Fibroblast of villous mesenchyme (primary cell): ENCODE measurements at regions not wholly inside any gene's neighbourhood (a gene's known extent, or its start where the extent isn't known, plus 50 kb on each side); places are given as distances from the start of the nearest gene placed in this dataset.

Experiments
- DNase-seq: peaks from one replicate; pipeline ENCODE4 v3.0.0-alpha.2; 2010; ENCODE audit warnings: low read depth
- H3K4me3 ChIP-seq: 2 replicates; pipeline ENCODE4 v1.5.1; 2011; ENCODE audit warnings: low read depth, mild to moderate bottlenecking, low read length
- CTCF ChIP-seq: IDR thresholded peaks from 2 replicates; pipeline ENCODE4 v1.5.1; 2012; ENCODE audit warnings: low read depth, mild to moderate bottlenecking, low read length; ENCODE audit not compliant: insufficient read depth

GRCh38 chr4:123043013-123043412, 120.6 kb upstream of the NUDT6 start:
- no peak for DNase-seq
- no peak for TF ChIP-seq CTCF
- H3K4me3 ChIP-seq = no peak overlapping the region

GRCh38 chr4:123043793-123044425, 121.5 kb upstream of the NUDT6 start:
- no peak overlapping the region for H3K4me3 ChIP-seq
- TF ChIP-seq CTCF = no peak
- DNase-seq = no peak

GRCh38 chr4:123046096-123046495, 123.7 kb upstream of the NUDT6 start:
- H3K4me3 ChIP-seq = no peak overlapping the region
- no peak for DNase-seq
- no peak for TF ChIP-seq CTCF

GRCh38 chr4:123050018-123050417, 127.6 kb upstream of the NUDT6 start:
- no peak overlapping the region for H3K4me3 ChIP-seq
- no peak for DNase-seq
- TF ChIP-seq CTCF = no peak

GRCh38 chr4:123052007-123052406, 129.6 kb upstream of the NUDT6 start:
- H3K4me3 ChIP-seq = no peak overlapping the region
- TF ChIP-seq CTCF = no peak

GRCh38 chr4:123055943-123056342, 133.5 kb upstream of the NUDT6 start:
- DNase-seq = no peak
- H3K4me3 ChIP-seq = no peak overlapping the region
- TF ChIP-seq CTCF = no peak

More at GRCh38 chr4:123052007-123052406, 129.6 kb upstream of the NUDT6 start:
- DNase-seq = no peak
